ENCODE measurements at regions not wholly inside any gene's neighbourhood (a gene's known extent, or its start where the extent isn't known, plus 50 kb on each side); places are given as distances from the start of the nearest gene placed in this dataset.

DNA sequence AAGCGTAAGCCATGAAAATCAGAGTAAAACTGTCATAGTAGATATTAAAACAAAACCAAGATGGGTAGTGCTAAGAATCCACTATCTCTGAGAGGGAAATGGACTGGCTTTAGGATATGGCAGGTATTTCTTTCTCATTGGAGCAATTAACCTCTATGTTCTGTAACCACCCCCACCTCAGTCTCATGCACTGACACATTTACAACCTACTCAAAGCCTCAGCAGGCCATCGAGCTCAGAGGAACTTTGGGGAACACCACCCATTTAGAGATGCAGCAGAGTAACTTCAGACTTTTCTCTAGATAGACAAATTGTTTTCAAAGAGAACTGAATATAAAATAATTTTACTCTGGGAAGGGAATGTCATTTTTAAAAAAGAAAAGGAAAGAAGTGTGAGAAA lies 615.8 kb upstream of the ZFHX3 start:
- Histone ChIP-seq H3K36me3 (replicated peaks) (no peaks in the 10 kb centered on the region), H3K4me3 (ENCODE audit: low read depth, low read length) (no peak overlapping the region), H3K27ac (no peak overlapping the region), H3K27me3 (replicated peaks) (no peaks in the 10 kb centered on the region)
- in situ Hi-C loops (cut with HindIII; ENCODE audit: low pct_ligation_motif_present, low sequenced_read_pairs) = no loop called here
- TF ChIP-seq, protein P1, sequence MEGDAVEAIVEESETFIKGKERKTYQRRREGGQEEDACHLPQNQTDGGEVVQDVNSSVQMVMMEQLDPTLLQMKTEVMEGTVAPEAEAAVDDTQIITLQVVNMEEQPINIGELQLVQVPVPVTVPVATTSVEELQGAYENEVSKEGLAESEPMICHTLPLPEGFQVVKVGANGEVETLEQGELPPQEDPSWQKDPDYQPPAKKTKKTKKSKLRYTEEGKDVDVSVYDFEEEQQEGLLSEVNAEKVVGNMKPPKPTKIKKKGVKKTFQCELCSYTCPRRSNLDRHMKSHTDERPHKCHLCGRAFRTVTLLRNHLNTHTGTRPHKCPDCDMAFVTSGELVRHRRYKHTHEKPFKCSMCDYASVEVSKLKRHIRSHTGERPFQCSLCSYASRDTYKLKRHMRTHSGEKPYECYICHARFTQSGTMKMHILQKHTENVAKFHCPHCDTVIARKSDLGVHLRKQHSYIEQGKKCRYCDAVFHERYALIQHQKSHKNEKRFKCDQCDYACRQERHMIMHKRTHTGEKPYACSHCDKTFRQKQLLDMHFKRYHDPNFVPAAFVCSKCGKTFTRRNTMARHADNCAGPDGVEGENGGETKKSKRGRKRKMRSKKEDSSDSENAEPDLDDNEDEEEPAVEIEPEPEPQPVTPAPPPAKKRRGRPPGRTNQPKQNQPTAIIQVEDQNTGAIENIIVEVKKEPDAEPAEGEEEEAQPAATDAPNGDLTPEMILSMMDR (IDR thresholded peaks at IDR 0.05; ENCODE audit: low read depth, low read length, missing control alignments) = no peak
- DNase-seq = no peak

DNA sequence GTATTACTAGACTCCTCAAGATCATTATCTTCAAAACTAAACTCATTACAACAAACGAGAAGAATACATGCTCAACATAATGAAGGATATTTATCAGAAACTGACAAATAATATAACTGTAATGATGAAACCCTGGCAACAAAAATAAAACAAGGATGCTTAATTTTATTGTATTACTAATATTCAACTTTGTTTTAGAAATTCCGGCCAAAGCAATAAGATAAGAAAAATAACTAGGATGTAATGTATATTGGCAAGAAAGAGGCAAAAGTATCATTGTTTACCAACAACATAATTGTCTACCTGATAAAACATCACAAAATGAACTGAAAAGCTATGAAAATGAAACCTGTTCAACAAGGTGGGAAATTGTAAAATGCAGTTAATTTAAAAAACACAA lies 588.3 kb upstream of the ZFHX3 start:
- in situ Hi-C loops (cut with HindIII; ENCODE audit: low pct_ligation_motif_present, low sequenced_read_pairs) = no loop called here
- H3K4me3 ChIP-seq (ENCODE audit: low read depth, low read length) = no peak overlapping the region
- no peak overlapping the region for H3K27ac ChIP-seq
- no peak for DNase-seq
- no peaks in the 10 kb centered on the region for H3K27me3 ChIP-seq (replicated peaks)
- H3K36me3 ChIP-seq (replicated peaks) = no peaks in the 10 kb centered on the region
- TF ChIP-seq, protein P1 (IDR thresholded peaks at IDR 0.05; ENCODE audit: low read depth, low read length, missing control alignments) = no peak

- in situ Hi-C loops (cut with HindIII; ENCODE audit: low pct_ligation_motif_present, low sequenced_read_pairs) = no loop called here
- no peak overlapping the region for H3K4me3 ChIP-seq (ENCODE audit: low read depth, low read length)
- no peak overlapping the region for H3K27ac ChIP-seq
- H3K36me3 ChIP-seq (replicated peaks) = no peaks in the 10 kb centered on the region
- H3K27me3 ChIP-seq (replicated peaks) = no peaks in the 10 kb centered on the region
- no peak for DNase-seq
- TF ChIP-seq, protein P1 (IDR thresholded peaks at IDR 0.05; ENCODE audit: low read depth, low read length, missing control alignments) = no peak
Observed at GRCh38 chr16:73629011-73629410, 581.1 kb upstream of the ZFHX3 start.

GRCh38 chr16:73617738-73618137 lies 569.8 kb upstream of the ZFHX3 start:
- in situ Hi-C loops (cut with HindIII; ENCODE audit: low pct_ligation_motif_present, low sequenced_read_pairs) = no loop called here

GRCh38 chr16:73616770-73617169 lies 568.8 kb upstream of the ZFHX3 start:
- no peaks in the 10 kb centered on the region for H3K36me3 ChIP-seq (replicated peaks)
- no peak overlapping the region for H3K4me3 ChIP-seq (ENCODE audit: low read depth, low read length)
- H3K27ac ChIP-seq = no peak overlapping the region
- H3K27me3 ChIP-seq (replicated peaks) = no peaks in the 10 kb centered on the region
- TF ChIP-seq, protein P1 (IDR thresholded peaks at IDR 0.05; ENCODE audit: low read depth, low read length, missing control alignments) = no peak
- no peak for DNase-seq
- in situ Hi-C loops (cut with HindIII; ENCODE audit: low pct_ligation_motif_present, low sequenced_read_pairs) = no loop called here

More at GRCh38 chr16:73617738-73618137, 569.8 kb upstream of the ZFHX3 start:
- no peaks in the 10 kb centered on the region for H3K27me3 ChIP-seq (replicated peaks)
- no peak overlapping the region for H3K4me3 ChIP-seq (ENCODE audit: low read depth, low read length)
- TF ChIP-seq, protein P1 (IDR thresholded peaks at IDR 0.05; ENCODE audit: low read depth, low read length, missing control alignments) = no peak
- H3K36me3 ChIP-seq (replicated peaks) = no peaks in the 10 kb centered on the region
- no peak for DNase-seq
- no peak overlapping the region for H3K27ac ChIP-seq

DNA sequence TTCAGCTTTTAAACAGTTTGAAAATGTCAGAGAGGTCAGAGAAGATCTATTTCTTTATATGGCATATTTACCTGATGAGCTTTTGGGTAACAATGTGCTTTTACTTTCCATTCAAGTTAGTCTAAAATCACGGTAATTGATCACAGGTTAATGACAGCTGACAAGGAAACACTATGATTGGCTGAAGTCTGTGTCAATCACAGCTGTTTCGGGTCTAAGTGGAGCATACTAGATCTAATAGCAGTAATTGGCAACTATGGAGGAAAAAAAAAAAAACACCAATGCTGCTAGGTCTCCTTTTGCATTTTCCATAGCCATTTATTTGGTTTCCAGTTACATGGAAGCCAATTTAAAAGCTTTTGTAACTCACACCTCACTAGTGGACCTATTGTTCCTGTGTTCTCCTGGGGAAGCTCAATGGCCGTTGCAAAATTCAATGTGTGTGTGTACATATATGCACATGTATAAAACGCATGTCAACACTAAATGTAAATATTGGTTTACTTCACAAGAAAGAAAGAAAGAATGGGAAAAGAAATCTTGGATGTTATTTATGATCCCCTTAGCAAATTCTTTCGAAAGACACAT lies 568.3 kb upstream of the ZFHX3 start:
- Histone ChIP-seq H3K36me3 (replicated peaks) (no peaks in the 10 kb centered on the region), H3K27ac (no peak overlapping the region), H3K27me3 (replicated peaks) (no peaks in the 10 kb centered on the region), H3K4me3 (ENCODE audit: low read depth, low read length) (no peak overlapping the region)
- TF ChIP-seq, protein P1 (IDR thresholded peaks at IDR 0.05; ENCODE audit: low read depth, low read length, missing control alignments) = no peak
- in situ Hi-C loops (cut with HindIII; ENCODE audit: low pct_ligation_motif_present, low sequenced_read_pairs) = no loop called here
- DNase-seq = no peak
